Ishikawa (cell line): ENCODE measurements at regions not wholly inside any gene's neighbourhood (a gene's known extent, or its start where the extent isn't known, plus 50 kb on each side); places are given as distances from the start of the nearest gene placed in this dataset.

Experiments
- CEBPB ChIP-seq: IDR thresholded peaks from 2 replicates; pipeline ENCODE4 v1.6.1; 2012
- CREB1 ChIP-seq: IDR thresholded peaks from 2 replicates; pipeline ENCODE4 v1.6.1; 2012; ENCODE audit warnings: low read depth
- EP300 ChIP-seq: IDR thresholded peaks from 2 replicates; pipeline ENCODE4 v1.6.1; 2012; ENCODE audit warnings: borderline replicate concordance
- MAX ChIP-seq: IDR thresholded peaks from 2 replicates; pipeline ENCODE4 v1.6.1; 2012
- TAF1 ChIP-seq: IDR thresholded peaks from 2 replicates; pipeline ENCODE4 v1.6.1; 2012; ENCODE audit warnings: low read depth, mild to moderate bottlenecking
- YY1 ChIP-seq: IDR thresholded peaks from 2 replicates; pipeline ENCODE4 v1.6.1; 2012; ENCODE audit warnings: low read depth

GRCh38 chr7:46630031-46630430 lies 709.0 kb upstream of the IGFBP3 start:
- TF ChIP-seq MAX (no peak), CEBPB (no peak), YY1 (no peak), EP300 (no peak), CREB1 (no peak), TAF1 (no peak)
